COLO829 (cell line): ENCODE measurements at regions not wholly inside any gene's neighbourhood (a gene's known extent, or its start where the extent isn't known, plus 50 kb on each side); places are given as distances from the start of the nearest gene placed in this dataset.

ENCODE experiments used
- DNase-seq: peaks from one replicate; pipeline ENCODE4 v3.0.0; 2012; ENCODE audit warnings: low spot score

DNA sequence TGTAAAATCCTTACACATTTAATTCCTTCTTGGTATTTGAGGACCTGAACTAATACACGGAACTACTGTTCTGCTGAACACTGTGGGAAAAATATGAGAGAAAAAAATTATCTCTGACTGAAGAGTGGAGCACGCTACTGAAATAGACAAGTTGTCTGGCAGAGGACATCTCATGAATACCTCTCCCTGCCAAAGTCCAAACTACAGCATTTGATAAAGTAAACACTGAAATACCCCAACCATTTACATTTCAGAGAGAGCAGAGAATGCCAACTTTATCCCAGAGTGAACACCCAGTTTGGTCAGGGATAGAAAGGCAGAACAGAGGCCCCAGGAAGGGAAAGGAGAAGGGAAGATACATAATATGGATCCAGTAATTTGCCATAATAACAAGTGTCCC, 920.7 kb downstream of the SQOR start:
- DNase-seq, result no peak

DNA sequence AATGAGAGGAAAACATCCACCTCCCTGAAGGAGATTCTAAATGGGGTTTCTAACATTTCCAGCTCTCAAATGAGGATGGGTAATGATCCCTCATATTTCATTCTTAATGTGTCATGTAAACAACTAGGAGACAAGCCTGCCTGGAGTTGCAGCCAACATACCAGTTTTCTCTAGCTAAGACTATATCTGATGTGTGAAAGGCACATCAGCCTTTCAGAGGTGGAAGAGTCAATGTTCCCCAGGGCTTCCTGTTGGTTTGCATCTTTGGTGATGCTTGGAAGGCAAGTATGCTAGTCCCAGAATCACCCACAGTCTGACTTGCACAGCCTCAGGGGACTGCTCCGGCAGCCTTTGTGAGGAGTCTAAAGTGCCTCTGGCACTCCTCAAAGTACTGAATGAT, 921.2 kb downstream of the SQOR start:
- DNase-seq, result no peak

DNA sequence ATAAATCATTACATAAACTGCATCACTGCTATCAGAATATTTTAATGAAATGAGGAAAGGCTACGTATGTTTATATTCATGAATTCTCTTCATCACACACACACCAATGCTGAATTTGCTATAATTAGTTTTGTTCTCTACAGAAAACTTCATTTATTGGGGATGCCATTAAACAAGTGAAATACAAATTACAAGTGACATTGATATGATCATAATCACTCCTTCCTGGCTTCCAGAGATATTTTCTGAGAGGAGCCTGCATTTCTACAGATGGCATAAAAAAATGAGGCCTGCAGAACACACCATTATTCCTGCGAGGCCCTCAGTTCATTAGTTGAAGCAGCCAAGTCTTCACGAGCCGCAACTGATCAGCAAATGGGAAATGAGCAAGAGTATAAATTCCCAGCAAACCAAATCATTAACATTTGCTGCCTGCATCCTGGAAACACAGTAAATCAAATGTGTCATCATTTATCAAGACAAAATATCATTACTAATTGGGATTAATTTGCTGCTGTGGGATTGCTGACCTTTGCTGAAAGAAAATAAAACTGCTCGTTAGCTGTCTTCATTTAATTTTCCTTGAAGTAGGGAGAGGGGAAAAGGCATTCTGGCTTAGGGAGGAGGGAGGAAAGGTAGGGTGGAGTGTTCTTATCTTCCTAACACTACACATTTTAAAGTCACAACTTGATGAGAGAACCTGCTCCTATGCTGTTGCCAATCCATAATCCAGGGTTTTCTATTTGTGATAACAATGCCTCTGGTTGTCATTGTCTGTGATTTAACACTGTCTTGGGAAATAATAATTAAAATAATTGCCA, 921.9 kb downstream of the SQOR start:
- DNase-seq, result no peak

DNA sequence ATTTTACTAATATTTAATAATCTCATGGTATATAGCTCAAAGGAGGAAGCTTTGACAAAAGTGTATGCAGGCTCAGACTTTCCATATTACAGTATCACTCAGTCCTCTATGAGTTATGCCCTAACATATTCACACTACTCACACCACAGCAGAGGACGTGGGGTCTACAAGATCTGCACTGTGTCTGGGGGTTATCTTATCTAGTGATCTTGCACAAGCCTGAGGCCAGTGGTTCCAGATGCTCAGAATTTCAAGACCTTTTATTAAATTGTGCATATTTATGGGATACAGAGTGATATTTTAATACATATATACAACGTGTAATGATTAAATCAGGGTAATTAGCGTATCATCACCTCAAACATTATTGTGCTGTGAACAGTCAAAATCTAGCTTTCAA, 933.1 kb downstream of the SQOR start:
- DNase-seq, result no peak

DNA sequence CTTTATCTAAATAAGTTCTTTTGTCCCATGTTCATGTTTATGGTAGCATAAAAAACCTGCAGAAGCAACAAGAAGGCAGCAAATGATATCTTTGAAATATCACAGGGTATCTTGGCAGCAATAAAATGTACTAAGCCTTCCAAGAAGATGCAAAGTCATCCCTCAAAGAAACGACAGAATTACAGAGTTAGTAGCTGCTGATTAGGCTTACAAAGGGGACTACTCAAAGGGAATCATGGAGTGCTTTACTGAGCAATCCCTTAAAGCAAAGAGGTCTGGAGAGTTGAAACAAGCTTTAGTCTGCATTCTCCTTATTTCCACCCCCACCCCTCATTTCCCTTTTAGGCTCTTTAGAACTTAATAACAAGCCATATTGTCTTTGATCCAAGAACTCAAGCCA, 935.0 kb downstream of the SQOR start:
- DNase-seq, result no peak

DNA sequence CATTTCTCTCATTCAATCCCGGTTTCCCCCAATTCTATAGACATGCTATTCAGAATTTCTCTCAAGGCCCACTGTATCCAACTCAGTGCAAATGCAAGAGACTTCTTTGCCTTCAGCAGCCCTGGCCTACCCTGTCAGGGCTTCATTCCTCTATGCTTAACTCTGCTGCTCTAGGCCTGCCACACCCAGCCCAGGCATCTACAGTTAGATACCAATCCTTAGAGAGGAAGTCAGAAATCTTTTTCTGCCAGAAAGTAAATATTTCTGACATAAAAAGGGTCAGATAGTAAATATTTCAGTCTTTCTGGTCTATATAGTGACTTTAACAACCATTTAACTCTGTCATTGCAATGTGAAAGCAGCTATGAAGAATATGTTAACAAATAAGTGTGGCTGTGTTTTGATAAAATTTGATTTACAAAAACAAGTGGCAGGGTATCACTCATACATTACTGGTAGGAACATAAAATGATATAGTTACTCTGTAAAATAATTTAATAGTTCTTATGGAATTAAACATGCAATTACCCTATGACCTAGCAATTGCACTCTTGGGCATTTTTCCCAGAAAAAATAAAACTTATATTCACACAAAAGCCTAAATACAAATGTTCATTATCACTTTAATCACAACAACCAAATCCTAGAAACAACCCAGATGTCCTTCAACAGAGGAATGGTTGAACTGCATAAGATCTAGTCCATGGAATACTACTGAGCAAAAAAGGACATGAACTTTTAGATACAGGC, 942.0 kb downstream of the SQOR start:
- no peak for DNase-seq

DNA sequence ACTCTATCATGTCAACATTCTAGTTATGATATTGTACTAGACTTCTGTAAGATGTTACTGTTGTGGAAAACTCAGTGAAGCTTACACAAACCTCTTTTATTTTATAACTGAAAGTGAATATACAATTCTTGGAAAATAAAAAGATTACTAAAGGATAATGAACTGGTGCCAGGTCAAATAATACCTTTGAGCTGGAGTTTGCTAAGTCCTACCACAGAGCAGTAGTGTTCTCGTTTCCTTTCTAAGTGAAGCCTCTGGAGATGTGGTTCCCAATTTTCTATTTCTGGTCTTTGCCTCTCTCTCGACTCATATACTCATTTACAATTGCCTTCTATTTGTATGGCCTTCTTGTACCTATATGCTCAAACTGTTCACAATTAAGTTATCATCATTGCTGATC, 942.9 kb downstream of the SQOR start:
- no peak for DNase-seq

DNA sequence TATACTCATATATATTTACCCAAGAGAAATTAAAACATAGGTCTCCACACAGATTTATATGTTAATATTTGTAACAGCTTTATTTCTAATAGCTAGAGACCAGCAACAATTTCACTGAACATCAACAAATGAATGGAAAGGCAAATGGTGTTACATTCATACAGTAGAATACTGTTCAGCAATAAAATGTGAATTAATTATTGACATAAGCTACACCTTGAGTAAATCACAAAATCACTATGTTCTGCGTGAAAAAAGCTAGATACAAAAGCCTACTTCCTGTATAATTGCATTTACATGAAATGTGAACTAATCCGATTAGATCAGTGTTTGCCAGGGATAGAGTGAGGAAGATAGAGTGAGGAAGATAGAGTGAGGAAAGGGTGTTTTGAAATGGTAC, 945.7 kb downstream of the SQOR start:
- no peak for DNase-seq

DNA sequence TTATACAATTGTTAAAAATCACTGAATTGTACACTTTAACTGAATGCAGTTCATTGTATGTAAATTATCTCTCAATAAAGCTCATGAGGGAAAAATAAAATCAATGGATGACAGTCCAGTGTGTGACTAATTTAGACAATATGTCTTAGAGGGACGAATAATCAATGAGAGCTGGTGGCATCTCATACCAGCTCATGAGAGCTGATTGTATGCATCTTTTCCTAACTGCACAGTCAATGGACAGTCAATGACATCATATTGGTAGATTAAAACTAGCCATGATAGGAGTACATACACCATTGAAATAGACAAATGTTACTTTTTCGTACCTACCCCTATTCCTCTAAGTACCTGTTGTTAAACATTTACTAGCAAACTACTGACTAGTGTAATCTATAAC, 946.1 kb downstream of the SQOR start:
- no peak for DNase-seq

DNA sequence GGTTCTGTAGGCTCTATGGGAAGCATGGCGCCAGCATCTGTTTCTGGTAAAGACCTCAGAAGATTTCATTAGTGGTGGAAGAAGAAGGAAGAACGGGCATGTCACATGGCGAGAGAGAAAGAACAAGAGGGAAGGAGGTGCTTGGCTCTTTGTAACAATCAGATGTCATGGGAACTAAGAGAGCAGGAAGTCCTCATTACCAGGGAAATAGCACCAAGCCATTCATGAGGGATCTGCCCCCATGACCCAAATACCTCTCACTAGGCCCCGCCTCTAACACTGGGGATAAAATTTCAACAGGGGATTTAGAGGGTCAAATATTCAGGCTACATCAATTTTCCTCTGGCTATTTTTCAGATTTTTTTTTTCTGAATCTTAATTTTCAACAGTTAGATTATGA, 954.3 kb downstream of the SQOR start:
- DNase-seq, result no peak

DNA sequence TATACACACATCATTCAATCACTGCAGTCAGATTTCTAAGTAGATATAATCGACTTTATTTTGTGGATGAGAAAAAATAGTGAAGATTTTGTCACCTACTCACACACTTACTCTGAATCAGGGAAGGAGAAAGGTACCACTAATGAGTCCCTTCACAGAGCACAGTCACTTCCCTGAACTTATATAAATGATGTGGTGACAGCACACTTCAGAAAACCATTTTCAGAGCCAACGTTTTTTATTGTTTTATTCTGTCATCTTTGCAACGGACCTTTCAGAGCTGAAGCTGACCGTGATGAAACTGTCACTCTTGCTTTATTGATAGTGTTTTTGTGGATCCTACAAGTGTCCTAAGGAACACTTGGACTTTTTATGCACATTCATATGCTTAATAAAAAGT, 956.6 kb downstream of the SQOR start:
- DNase-seq, result no peak

DNA sequence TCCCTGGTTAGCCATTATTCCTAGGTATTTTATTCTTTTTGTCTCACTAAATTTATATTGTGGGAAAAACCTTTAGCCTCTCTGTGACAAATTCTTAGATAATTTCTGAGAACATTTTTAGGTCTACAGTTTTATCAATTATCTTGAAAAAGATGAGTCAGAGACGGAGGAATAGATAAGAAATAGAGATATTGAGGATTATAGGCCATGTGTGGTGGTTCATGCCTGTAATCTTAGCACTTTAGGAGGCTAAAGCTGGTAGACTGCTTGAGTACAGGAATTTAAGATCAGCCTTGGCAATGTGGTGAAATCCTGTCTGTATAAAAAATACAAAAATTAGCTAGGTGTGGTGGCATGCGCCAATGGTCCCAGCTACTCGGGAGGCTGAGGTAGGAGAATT, 960.2 kb downstream of the SQOR start:
- DNase-seq, result no peak

DNA sequence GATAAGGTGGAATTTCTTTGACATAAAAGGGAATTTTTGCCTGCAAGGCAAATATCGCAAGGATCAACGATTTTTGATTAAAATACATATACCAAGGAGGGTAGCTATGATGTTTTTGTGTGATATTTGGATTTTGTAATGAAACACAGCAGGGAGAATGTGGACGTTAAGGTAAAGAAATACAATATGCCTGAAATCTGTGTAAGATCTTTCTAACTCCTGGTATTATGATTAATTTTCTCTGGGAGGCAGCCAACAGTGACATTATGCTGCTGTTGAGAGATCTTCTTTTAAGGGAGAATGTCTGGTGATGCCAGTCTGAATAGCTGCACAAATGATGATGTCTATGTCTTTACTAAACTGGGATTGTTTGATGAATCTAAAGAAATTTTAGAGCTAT, 972.2 kb downstream of the SQOR start:
- DNase-seq, result no peak

DNA sequence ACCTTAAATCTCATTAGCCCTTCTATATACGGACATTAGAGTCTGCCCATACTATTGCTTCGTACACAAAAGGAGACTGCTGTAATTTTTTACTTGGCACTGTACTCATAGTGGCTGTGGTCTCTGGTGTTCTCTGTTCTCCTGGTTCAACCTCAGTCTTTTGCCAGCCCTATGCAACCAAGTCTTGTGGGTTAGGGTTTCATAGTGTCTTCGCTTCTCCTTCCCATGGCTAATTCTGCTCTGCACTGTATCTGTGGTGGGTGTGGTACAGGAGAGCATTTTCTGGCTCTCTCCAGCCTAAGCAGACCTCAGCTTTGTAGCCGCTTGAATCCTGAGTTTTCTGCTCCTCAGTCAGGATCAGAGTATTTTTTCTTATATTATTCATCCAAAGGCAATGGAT, 981.2 kb downstream of the SQOR start:
- DNase-seq, result no peak

DNA sequence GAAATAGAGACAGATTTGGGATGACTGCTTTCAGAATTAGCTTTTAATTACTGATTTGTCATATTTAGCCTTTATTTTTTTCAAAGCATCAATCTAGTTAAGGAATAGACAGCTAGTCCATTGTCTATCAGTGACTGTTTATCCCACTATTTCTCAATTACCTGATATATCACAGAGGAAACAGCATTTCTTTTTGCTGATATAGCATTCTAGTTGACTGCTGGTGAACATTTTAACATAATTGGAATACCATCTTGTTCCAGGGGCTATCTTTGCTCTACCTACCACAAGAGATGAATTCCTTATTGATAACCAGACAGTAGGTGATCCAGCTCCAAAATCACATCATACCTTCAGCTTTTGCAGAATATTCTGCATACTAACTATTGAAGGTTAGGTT, 982.7 kb downstream of the SQOR start:
- DNase-seq, result no peak

DNA sequence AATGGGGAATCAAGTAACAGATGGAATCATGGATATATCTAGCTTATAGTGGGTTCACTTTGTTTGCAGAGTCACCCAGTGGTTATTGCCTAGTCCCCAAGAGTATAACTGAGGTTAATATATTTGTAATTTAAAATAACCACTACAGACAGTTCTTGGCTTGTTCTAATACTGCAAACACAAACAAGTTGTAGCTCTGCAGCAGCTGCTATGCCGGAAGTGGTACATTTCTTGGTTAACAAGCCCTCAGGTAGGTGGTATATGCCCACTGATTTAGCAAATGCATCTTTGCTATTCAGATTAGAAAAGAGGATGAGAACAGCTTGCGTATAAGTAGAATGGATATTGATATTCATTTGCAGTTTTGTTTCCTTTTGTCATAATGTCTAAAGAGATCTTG, 984.2 kb downstream of the SQOR start:
- no peak for DNase-seq

DNA sequence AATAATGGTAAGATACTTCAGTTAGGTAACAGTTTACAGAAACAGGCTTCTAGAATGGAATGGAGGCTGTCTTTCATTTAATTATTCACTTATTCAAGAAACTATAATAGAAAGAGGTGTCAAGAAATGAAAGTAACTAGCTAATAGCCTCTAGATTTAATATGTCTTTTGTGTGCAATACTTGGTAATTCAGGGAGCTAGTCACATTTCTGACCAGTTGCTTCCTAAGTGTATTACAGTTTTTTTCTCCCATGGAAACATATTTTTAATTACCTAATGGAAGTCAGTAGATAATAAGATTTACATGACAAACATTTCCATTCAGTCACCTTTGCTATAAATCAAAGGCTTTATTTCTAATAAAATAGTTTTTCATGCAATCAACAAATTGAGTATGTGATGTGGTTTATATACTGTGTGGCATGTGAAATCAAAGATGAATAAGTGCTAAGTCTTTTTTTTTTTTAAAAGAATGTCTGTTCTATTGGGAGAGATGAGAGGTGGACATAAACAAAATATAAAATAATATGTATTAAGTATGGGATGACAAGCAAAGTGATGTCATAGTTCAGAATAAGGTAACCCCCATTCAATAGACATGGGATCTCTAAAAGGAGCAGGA, 985.7 kb downstream of the SQOR start:
- DNase-seq, result no peak

DNA sequence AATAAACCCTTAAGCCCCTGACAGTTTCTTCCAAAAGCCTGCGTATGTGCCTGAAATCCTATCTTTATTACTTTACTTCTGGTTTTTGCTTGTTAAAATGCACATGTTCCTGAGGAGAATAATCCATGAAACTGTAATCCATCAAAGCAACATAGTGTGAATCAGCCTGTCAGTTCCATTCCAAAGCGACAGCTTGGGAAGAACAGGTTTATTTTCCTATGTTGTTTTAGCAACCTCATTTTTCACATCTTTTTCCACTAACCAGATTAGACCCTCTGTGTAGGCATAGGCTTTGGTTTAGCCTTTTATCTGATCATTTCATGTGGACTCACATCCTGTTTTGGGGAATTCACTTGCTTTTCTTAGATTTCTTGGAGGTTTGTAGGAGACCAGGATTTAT, 988.0 kb downstream of the SQOR start:
- no peak for DNase-seq

DNA sequence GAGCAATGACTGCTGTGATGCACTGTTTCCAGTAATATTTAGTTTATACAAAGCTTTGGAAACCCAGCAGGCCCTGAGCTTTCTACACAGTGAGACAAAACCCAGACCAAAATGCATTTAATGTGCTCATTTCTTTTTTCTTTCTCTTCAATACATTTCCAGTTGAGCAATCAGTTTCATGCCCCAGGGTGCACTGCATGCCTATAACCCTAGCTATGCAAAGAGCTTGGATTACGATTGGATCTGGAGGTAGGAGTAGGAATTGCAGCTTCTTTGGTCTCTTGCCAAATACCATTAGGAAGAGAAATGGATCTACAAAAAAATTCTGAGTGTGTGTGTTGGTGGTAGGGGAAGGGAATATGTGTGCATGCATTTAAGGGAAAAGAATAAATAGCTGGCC, 1001.4 kb downstream of the SQOR start:
- DNase-seq, result no peak

DNA sequence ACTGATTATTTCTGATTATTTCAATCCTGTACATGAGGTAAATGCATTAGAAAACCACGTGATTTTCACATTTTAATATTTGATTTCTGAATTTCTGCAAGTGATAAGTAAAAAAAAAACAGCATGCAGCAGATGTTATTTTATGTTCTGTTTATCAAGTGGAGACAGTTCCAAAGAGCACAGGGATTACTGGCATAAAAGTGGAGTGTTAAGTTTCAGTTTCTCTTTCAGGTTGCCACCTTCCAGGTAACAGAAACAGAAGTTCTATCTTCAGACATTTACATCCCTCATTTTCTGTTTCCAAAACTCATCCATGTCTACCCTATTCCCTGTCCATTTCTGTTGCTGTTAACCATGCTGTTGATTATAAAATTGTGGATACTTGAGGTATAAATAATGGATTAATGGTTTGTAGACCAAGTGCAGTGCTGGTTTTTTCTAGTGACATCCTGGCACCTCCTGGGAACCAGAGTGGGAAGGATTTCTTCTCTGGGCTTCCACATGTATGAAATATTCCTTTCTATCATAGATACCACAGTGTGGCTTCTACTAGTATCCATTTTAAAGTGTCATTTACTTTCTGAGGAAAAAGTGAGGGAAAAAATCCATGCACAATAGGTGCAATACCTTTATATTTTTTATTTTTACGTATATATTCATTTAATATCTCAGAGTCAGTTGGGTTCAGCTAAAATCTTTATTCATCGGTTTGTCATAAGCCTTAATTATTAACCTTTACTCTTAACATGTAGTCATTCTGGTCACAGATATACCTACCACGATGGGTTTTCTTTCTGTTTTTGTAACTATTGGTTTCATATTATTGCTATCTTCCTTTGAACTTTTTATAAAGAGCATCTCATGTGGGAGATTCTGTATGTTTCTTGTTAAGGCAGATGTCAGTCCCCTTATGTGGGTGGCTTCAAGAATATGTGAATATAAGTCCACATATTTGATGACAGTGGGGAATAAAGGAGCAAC, 1010.0 kb downstream of the SQOR start:
- DNase-seq, result no peak

DNA sequence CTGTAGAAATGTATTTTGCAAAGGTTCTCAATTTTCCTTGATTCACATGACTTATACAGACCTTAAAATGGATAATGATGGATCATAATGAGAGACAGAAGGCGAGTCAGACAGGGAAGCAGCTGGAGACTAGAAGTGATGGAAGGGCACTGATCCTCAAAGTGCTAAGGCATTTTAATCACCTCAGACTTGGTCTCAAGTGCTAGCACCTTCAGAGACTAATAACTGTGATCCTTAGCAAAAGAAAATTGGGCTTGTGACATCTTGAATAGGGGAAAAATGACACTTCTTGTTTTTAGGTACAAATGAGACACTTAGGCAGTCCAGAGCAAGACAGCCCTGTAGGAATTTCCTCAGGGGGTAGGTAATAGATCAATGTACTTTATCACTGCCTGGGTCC, 1011.7 kb downstream of the SQOR start:
- no peak for DNase-seq

DNA sequence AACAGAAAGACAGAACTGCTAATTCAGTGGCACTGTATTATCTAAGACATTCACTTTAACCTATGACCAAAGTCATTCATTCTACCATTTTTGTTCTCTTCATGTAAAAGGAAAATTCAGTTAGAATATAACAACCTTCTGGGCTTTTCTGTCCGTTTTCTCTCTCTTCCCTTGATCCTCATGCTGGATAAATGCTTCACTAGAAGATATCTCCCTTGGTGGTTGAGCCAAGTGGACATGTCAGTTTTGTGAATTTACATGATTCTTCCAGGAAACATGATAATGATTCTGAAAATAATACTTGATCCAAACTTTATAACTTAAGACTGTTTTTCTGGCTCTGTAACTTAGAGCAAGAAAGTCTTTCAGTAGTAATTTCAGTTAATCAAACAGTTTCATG, 1012.2 kb downstream of the SQOR start:
- DNase-seq, result no peak
